SKM-1 treated with dmso at 0.1 percent for 144 hours (cell line): ENCODE measurements at regions not wholly inside any gene's neighbourhood (a gene's known extent, or its start where the extent isn't known, plus 50 kb on each side); places are given as distances from the start of the nearest gene placed in this dataset.
A peak's percentile ranks its signal among the peaks of the same experiment; 100 is the strongest.
"Not testable (repeated sequence)": the region's sequence is repeated elsewhere in the genome, so short reads cannot be mapped to it uniquely, and the experiment has no call there.

Experiments
- DNase-seq: peaks from one replicate; lab custom pipeline; 2025; ENCODE audit not compliant: unreplicated experiment; lab: John Stamatoyannopoulos, UW

DNA sequence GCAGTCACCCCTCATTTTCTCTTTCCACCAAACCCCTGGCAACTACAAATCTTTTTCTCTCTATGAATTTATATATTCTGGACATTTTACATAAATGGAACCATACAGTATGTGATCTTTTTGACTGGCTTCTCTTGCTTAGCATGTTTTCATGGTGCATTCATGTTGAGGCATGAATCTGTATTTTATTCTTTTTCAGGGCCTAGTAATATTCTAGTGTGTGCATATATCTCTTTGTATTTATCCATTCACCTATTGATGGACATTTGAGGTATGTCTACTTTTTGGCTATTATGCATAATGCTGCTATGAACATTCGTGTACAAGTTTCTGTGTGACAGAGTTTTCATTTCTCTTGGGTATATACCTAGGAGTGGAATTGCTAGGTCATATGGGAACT lies 78.2 kb downstream of the HACD1 start:
- DNase-seq, result no peak

DNA sequence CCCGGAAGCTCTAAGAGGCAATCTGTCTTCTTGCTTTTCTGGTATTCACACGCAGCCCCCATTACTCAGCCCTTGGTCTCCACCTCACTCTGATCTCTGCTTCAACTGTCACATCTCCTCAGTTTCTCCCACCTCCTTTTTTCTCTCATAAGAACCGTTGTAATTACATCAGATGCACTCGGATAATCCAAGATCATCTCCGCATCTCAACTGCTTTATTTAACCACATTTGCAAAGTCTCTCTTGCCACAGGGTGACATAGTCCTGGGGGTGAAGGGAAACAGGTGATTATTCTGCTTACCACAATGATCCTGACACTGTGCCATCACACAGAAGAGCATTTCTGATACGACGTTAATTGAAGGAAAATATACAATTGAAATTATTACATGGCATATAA lies 79.9 kb downstream of the HACD1 start:
- DNase-seq, result no peak

DNA sequence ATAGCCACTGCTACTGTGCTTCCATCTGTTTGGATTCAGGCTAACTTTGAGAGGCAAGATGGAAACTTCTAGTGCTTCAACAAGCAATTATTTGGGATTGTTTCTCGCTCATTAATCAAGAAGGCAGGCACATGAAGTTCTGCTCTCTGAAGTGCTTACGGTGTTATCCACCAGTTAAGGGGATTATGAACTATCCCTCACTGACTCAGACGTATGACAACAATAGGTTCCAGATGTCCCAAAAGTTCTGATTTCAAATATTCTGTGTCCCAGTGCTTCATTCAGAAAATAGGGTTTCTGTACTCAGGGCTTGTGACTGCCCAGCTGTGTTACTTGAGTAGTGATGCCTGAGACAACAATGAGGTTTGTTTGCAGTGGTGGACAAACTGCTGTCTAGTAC lies 81.0 kb downstream of the HACD1 start:
- no peak for DNase-seq

DNA sequence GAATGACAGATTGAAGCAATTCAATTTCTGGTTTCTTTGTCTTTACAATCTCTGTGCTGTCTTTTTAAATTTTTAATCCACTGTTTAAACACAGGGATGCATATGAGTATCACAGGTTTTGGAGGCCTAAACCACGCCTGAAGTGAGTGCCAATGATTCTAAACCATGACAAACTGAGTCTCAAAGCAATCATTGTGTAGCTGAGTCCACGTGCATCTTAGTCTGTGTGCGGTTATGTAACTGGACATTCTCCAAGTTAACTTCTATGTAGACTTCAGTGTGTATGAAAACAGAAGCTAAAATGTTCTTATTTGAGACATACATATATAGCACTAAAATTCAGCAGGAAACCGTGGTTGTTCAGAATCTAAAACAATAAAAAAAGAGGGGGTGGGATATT lies 79.3 kb upstream of the ST8SIA6 start:
- DNase-seq, result no peak

DNA sequence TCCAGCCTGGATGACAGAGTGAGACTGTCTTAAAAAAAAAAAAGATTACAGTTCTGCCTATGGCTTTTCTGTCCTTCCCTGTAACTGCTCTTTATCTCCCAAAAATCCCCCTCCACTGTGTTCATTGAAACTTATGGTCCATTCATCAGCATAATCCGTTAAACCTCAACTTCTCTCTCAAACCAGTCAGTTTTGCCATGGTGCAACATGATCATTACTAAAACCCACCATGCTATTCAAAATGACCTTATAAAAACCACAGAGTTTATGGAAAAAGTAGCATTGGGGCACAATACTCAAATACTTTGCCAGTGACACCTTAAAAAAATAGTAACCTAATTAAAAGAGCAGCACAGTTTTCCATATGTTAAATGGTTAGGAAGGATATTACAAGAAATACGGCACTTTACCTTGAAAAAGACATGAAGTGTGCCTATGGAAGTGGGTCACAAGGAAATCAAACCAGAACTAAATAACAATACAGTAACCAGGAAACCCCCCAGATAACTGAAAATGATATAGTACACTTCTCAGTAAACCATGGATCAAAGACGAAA lies 74.0 kb upstream of the ST8SIA6 start:
- DNase-seq, result no peak

DNA sequence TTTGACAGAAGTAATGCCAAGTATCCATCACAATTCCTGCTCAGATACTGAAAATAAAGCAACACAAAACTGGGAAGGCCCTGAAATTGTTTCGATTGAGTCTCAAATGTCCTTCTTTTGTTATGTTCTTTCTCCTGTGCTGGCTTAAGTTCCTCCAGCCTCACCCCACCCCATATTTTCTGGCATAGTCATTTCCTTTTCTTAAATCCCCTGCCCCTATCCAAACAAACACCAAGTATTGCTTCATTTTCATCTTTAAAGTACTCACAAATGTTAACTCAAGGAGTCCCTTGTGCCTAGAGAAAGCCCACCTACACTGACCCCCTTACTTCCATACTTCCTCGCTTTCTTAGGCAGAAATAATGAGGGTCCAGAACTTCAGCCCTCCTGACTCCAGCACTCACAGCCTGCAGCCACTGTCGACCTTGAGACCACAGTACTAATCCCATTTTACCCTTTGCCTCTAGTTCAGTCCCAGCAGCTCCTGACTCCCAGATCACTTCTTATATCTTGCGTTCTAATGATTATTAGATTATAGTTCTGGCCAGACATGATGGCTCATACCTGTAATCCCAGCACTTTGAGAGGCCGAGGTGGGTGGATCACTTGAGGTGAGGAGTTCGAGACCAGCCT lies 73.2 kb upstream of the ST8SIA6 start:
- no peak for DNase-seq

DNA sequence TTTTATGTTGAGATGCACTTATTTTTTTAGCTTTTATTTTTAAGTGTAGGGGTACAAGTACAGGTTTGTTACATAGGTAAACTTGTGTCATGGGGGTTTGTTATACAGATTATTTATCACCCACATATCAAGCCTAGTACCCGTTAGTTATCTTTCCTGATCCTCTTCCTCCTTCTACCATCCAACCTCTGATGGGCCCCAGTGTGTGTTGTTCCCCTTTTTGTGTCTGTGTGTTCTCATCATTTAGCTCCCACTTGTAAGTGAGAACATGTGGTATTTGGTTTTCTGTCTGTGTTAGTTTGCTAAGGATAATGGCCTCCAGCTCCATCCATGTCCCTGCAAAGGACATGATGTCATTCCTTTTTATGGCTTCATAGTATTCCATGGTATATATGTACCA lies 72.2 kb upstream of the ST8SIA6 start:
- DNase-seq, result not testable (repeated sequence)

DNA sequence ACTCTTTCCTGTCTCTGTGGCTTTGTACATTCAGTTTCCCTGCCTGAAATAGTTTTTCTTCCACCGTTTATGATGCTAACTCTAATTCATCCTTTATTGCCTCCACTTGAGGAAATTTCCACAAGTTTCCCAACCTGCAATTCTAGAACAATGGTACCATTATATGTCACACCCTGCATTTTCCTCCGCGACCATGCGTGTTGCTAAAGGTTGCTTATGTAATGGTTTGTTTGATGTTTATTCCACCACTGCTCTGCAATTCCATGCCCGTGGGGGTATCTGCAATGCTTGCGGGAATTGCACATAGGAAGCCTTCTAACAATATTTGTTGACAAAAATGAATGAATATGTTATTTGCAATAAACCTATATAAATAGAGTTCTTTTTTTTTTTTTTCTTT lies 69.5 kb upstream of the ST8SIA6 start:
- DNase-seq, result no peak

DNA sequence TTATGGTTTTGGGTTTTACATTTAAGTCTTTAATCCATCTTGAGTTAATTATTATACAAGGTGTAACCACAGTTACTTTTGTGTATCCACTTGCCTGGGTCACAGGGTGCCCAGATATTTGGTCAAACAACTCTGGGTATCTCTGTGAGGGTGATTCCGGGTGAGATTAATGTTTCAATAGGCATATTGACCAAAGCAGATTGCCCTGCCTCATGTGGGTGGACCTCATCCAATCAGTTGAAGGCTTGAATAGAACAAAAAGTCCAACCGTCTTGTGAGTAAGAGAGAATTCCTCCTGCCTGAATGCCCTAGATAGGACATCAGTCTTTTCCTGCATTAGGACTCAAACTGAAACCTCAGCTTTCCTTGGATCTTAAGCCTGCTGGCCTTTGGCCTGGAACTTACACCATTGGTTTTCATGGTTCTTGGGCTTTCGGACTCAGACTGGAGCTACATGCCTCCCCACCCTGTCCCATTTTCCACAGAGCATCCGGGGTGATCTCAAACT lies 68.9 kb upstream of the ST8SIA6 start:
- DNase-seq, result no peak

DNA sequence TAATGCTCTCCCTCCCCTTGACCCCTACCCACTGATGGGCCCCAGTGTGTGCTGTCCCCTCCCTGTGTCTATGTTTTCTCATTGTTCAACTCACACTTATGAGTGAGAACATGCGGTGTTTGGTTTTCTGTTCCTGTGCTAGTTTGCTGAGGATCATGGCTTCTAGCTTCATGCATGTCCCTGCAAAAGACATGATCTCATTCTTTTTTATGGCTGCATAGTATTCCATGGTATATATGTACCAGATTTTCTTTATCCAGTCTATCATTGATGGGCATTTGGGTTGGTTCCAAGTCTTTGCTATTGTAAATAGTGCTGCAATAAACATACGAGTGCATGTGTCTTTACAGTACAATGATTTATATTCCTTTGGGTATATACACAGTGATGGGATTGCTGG lies 67.9 kb upstream of the ST8SIA6 start:
- DNase-seq, result not testable (repeated sequence)

DNA sequence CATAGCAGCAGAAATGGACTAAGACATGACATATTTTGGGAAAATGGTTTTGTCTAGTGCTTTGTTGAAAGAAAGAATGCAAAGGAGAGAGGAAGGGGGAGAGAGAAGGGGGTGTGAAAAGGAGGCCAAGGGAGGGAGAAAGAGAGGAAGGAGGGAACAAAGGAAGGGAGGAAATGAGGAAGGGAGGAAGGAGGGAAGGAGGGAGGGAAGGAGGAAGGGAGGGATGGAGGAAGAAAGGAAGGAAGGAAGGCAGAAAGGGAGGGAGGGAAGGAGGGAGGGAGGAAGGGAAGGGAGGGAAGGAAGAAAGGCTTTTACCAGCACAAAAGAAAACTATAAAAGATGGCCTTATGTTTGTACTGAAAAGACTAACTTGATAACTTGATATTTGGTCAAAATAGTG lies 65.1 kb upstream of the ST8SIA6 start:
- DNase-seq, result no peak

DNA sequence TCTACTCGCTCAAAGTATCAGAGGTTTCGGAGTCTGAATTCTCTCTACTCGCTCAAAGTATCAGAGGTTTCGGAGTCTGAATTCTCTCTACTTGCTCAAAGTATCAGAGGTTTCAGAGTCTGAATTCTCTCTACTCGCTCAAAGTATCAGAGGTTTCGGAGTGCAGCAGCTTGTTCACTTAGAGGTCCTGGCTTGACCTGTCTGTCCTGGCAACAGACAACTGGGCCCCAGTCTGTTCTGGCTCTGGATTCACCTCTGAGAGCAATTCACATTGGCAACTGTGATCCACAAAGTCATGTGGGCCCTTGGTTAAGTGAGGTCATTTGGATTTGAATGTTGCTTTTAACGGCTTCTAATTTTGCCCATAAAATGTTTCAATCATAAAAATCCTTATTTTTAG lies 63.9 kb upstream of the ST8SIA6 start:
- no peak for DNase-seq

DNA sequence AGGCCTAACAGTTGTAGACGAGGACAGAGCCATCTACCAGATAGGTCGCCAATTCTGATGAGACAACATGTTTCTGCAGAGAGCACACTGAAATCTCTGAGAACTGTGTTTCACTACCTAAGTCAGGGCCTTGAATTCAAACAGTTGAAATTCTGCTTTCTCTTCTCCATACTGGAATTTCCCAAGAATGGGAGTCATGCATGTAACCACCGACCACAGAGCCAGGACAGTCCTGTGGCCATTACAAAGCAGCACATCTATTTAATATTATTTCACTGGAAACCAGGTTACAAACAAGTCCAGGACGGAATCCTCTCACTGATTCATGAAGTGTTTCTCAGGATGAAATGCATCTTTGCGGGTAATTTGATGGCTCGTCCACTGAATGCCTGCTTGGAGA lies 62.0 kb upstream of the ST8SIA6 start:
- DNase-seq, result no peak

DNA sequence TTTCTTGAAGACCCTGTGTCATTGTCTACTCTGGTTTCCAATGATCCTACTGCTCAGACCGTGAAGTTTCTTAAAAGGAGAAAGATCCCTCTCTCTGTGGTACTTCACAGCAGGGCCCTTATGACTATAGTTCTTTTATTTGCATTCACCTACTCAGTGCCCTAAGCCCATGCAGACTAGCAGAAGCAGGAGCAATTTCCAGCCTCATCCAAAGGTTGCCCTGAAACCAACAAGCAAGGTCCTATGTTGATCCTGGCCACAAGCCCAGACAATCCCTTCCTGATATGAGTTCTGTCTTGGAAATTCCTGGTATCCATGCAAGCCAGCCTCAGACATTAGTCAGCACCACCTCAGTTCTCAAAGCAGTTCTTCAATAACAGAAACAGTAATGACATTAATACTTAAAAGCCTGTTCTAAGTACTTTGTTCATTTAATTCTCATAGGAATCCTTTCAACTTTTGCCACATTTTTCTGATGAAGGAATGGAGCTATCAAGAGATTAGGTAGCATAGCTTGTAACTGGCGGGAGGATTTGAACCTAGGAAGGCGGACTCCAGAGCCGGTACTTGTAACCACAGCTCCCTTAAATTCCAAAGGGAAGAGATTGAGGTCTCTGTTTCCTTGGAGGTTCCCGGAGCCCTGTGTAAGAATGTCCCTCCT lies 58.1 kb upstream of the ST8SIA6 start:
- no peak for DNase-seq

DNA sequence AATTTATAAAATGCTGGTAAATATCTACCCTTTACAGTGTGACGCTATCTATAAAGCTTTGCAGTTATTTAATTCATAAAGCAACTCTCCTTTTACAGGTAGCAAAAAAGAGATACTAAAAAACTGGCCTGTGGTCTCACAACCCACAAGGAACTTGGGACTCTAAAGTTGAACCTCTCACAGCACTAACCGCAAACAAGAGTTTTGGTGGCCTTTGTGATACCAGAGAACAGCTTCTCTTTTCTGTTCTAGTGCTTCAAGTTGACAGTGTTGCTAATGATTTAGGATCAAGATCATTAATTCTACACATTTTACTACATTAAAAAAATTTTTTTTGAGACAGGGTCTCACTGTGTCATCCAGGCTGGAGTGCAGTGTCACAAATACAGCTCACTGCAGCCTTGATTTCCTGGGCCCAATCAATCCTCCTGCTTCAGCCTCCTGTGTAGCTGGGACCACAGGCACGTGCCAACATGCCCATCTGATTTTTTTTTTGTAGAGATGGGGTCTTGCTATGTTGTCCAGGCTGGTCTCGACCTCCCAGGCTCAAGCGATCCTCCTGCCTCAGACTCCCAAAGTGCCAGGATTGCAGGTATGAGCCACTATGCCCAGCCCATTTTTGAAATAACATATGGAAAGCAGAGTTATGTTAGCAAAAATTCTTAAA lies 56.0 kb upstream of the ST8SIA6 start:
- no peak for DNase-seq

DNA sequence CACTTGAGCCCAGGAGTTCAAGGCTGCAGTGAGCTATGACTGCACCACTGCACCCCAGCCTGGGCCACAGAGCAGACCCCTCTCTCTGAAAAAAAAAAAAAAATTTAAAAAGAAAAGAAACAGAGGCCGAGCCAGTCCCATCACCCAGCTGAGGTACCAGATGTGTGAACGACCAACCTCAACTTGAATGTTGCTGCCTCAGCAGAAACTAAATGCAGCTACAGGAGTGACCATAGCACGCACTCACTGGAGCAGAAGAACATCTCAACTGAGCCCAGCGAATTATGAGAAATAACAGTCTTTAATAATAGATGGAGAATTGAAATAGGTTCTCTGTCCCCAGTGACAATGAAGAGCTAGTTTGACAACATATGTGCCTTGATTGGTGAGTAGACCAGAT lies 53.1 kb upstream of the ST8SIA6 start:
- no peak for DNase-seq

DNA sequence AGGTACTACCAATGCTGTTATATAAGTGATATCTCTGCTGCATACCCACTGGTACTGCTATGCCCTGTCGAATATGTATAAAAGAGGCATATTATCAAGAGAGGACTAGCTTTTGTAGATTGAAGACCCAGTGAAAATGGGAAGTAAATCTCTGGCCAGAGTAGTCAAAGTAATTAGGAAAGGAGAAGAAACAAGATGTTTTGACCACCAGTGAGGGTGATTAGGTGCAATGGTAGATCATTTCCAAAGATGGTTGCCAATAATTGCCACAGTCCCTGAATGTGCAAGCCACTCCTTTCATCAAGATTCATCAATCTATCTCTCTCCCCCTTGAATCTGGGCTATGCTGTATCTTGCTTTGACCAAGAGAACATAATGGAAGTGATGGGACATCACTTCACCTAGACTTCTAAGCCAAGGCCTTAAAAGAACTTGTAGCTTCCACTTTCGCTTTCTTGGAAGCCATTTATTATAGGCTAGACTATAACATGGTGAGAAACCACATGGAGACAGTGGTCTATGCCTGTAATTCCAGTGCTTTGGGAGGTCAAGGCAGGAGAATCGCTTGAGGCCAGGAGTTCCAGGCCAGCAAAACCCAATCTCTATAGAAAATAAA lies 52.6 kb upstream of the ST8SIA6 start:
- peak; percentile 44 for DNase-seq

DNA sequence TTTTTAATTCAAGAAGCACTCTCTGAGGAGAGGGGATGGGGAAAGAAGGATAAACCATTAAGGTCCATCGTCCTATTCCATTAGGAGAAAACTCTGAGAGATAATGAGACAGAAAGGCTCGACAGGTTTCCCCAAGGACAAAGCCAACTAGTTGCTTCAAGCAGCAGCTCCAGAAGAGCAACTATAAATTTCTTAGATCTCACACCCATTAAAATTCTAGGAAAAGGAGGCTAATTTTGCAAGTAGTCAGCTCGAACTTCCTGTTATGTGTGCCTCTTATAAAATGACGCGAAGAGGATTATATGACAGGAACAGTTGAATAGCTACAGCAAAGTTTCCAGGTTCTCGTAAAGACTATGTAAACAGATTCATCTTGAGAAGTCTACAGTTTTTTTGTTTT lies 52.0 kb upstream of the ST8SIA6 start:
- DNase-seq, result no peak

DNA sequence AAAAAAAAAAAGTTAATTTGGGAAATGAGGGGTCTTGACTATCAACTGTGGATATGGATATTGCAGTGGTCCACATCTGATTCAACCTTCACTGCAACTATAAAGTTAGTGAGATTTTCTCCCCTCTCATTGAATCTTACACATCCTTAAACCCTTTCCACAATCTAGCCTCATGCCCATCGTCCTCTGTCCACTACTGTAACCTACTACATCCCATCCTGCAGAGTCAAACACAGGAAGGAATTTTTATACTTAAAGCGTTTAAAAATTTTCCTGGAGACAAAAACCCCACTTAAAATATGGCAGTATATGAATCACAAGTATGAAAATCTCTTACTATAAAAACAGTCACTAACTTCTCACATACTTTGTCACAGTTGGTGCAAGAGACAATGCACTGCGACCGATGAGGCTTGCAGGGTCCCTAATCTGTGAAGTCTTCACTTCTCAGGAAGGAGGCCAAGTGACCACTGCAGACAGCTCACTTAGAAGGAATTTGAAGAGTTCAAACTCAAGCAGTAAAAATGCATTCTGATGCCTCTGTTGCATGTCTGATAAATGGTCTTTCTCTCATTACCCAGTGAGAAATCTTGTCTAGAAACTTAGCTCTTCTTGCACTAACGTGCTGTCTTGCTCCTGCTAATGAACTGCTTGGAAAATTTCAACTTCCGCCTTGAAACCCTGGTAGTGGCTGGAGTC lies 50.3 kb upstream of the ST8SIA6 start:
- DNase-seq, result no peak
